NCI-H187 treated with DMSO at 0.1 percent for 48 hours (cell line): ENCODE measurements at regions not wholly inside any gene's neighbourhood (a gene's known extent, or its start where the extent isn't known, plus 50 kb on each side); places are given as distances from the start of the nearest gene placed in this dataset.
"Not testable (repeated sequence)": the region's sequence is repeated elsewhere in the genome, so short reads cannot be mapped to it uniquely, and the experiment has no call there.

Experiments used
- DNase-seq: peaks from one replicate; lab custom pipeline; 2025; lab: John Stamatoyannopoulos, UW

- no peak for DNase-seq
Observed at GRCh38 chr18:71233177-71233576, 944.3 kb downstream of the SOCS6 start.

GRCh38 chr18:71223486-71223885 is 934.6 kb downstream of the SOCS6 start:
- DNase-seq, result no peak

GRCh38 chr18:71221405-71221804 is 932.6 kb downstream of the SOCS6 start:
- no peak for DNase-seq

GRCh38 chr18:71212739-71213138 is 923.9 kb downstream of the SOCS6 start:
- not testable (repeated sequence) for DNase-seq

- no peak for DNase-seq
Observed at GRCh38 chr18:71212222-71212621, 923.4 kb downstream of the SOCS6 start.

GRCh38 chr18:71209944-71210343 is 921.1 kb downstream of the SOCS6 start:
- no peak for DNase-seq

- DNase-seq, result no peak
Observed at GRCh38 chr18:71194438-71194837, 905.6 kb downstream of the SOCS6 start.

- no peak for DNase-seq
Observed at GRCh38 chr18:71189581-71189980, 900.7 kb downstream of the SOCS6 start.

GRCh38 chr18:71168557-71169145 is 879.8 kb downstream of the SOCS6 start:
- DNase-seq, result no peak

GRCh38 chr18:71136487-71136886 is 847.6 kb downstream of the SOCS6 start:
- no peak for DNase-seq

- DNase-seq, result no peak
Observed at GRCh38 chr18:71134122-71134521, 845.3 kb downstream of the SOCS6 start.

GRCh38 chr18:71131918-71132317 is 843.1 kb downstream of the SOCS6 start:
- DNase-seq, result no peak

GRCh38 chr18:71130351-71130750 is 841.5 kb downstream of the SOCS6 start:
- DNase-seq, result no peak

GRCh38 chr18:71125581-71125980 is 836.7 kb downstream of the SOCS6 start:
- no peak for DNase-seq

- DNase-seq, result no peak
Observed at GRCh38 chr18:71116535-71116934, 827.7 kb downstream of the SOCS6 start.

GRCh38 chr18:71115261-71115660 is 826.4 kb downstream of the SOCS6 start:
- DNase-seq, result no peak

GRCh38 chr18:71114550-71115210 is 825.8 kb downstream of the SOCS6 start:
- no peak for DNase-seq

GRCh38 chr18:71107244-71107643 is 818.4 kb downstream of the SOCS6 start:
- no peak for DNase-seq

GRCh38 chr18:71106701-71107100 is 817.9 kb downstream of the SOCS6 start:
- DNase-seq, result no peak

GRCh38 chr18:71105994-71106546 is 817.2 kb downstream of the SOCS6 start:
- DNase-seq, result no peak

GRCh38 chr18:71105078-71105819 is 816.4 kb downstream of the SOCS6 start:
- no peak for DNase-seq

- DNase-seq, result no peak
Observed at GRCh38 chr18:71079606-71080005, 790.8 kb downstream of the SOCS6 start.

GRCh38 chr18:71077451-71077850 is 788.6 kb downstream of the SOCS6 start:
- no peak for DNase-seq
